HG02884 (cell line): ENCODE measurements at regions not wholly inside any gene's neighbourhood (a gene's known extent, or its start where the extent isn't known, plus 50 kb on each side); places are given as distances from the start of the nearest gene placed in this dataset.
"Not testable (repeated sequence)": the region's sequence is repeated elsewhere in the genome, so short reads cannot be mapped to it uniquely, and the experiment has no call there.

Source experiments
- ATAC-seq: cut with Tn5 transposase; IDR thresholded peaks from one replicate; pipeline ENCODE4 v1.9.1; 2021; ENCODE audit warnings: mild to moderate bottlenecking, moderate library complexity; ENCODE audit not compliant: unreplicated experiment

DNA sequence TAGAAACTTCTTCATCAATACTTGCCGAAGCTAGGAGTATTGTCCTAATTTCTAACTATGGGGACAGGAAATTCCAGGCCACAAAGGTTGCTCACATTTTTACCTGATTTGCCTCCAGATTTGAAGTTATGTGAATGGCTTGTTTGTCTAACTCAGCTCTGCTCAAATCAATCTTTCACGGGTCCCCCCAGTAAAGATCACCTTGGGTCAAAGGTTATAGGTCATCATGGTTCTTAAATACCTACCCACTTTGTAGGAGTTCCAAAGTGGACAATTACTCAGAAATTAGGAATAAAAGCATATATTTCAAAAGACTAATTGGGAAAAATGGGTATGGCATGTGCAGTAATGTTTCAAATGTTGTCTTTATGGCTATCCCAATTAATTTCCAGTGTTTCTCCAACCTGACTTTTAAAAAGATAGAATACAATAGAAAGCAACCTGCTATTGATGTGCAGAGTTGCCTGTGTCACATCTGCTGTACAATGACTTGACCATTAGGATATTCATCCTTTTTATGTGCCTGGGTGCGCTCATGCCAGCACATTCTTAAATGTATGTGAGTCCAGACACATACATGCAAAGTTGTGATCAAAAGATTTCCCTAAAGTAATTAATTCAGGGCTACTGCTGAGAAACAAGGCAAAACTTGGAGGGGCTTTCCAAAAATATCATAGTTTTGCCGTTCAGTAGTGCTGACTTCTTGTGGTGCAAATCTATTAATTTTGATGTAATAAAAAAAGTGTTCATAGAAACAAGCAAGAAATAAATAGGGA lies 126.1 kb downstream of the MYCN start:
- ATAC-seq, result no peak

DNA sequence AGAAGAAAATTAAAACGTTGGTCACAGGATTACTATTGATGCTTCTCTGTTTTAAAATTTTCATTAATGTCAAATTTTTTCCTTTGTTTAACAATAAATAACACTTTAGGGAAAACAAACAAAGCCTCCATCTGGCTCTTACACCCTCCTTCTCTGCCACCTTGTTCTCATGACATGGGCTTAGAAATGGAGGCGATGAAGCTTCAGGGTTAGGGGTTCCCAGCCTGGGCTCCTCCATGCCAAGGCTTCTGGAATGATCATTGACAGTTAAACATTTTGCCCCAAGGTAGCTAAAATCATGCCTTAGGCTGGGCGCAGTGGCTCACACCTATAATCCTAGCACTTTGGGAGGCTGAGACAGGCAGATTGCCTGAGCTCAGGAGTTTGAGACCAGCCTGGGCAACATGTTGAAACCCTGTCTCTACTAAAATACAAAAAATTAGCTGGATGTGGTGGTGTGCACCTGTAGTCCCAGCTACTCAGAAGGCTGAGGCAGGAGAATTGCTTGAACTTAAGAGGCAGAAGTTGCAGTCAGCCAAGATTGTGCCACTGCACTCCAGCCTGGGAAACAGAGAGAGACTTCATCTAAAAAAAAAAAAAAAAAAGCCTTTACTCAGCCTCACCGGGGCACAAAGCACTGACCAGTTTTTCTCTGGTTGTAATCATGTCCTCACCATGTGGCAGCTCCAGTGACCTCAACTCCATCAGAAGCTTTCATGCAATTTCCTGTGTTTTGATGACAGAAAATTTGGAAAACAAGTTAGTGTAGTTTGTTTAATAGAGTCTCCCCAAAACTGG lies 125.1 kb downstream of the MYCN start:
- ATAC-seq, result not testable (repeated sequence)

GRCh38 chr2:16064745-16065144 lies 124.4 kb downstream of the MYCN start:
- no peak for ATAC-seq

GRCh38 chr2:16063955-16064633 lies 123.7 kb downstream of the MYCN start:
- ATAC-seq, result no peak

- ATAC-seq, result no peak
Measured at GRCh38 chr2:16063251-16063850, 123.0 kb downstream of the MYCN start.

- ATAC-seq, result no peak
Measured at GRCh38 chr2:16062471-16063250, 122.3 kb downstream of the MYCN start.

- no peak for ATAC-seq
Measured at GRCh38 chr2:16061441-16062217, 121.3 kb downstream of the MYCN start.

- ATAC-seq, result no peak
Measured at GRCh38 chr2:16060936-16061338, 120.6 kb downstream of the MYCN start.

DNA sequence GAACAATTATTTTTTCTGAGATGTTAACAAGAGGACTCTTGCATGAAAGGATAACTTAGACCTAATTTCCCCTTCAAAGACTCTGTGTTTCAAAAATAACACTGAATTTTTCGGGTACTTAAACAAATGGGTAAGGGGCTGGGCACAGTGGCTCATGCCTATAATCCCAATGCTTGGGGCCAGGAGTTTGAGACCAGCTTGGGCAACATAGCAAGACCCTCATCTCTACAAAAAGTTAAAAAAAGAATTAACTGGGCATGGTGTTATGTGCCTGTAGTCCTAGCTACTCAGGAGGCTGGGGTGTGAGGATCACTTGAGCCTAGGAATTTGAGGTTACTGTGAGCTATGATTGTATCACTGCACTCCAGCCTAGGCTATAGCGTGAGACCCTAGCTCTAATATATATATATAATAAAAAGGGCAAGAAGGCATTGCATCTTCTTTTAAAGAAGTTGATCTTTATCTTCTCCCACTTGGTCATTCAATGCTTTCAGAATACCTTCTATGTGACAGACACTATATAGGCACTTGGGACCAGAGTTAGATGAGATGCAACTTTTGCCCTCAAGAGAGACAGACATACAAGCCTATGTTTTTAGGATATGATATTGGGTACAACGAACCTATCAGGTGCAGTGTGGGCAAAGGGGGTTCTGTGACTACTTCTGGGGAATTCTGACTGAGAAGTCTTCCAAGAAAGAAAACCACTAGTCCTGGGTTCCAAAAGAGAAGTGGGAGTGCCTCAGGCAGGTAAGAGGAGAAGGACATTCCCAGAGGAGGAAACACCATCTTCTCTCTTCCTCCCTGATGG lies 120.0 kb downstream of the MYCN start:
- no peak for ATAC-seq

DNA sequence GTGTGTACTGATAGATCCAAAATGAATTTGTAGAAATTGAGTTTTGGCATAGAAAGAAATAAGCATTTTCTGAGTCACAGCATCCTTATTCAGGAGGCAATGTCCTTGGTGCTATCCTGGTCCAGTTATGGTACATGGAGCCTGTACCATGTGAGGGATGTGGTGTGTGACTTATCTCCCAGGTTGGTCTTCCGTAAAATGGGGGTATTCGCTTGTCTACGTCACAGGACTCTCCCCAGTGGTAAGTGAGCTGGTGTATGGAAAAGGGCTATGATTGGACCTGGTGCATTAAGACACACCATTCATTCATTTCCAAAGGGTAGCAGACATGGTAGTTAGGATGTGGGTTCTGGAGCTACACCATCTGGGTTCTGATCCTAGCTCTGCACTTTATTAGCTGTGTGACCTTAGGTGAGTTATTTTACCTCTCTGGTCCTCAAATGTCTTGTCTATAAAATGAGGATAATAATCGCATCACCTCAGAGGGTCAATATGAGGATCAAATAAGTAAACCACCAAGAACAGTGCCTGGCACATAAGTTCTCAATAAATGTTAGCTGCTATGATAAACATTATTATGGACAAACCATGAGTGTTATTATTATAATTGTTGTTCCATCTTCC lies 119.2 kb downstream of the MYCN start:
- ATAC-seq, result no peak

GRCh38 chr2:16058747-16059358 lies 118.5 kb downstream of the MYCN start:
- no peak for ATAC-seq

DNA sequence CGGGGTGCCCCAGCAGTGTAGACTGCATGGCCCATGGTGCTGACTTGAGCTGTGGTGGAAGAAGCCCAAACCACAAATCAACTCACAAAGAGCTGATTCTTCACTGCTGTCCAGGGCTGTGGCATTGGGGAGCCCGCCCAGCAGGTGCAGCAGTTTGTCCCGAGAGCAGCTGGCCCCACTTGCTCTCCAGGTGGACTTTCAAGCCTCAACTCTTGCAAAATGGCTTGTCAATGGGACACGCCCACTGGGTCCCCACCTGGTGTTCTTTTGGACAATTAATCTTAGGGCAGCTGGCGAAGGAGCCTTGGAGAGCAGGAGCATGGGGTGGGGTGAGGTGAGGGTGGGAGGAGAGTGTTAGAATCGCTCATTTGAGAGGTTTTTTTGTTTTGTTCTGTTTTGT lies 117.9 kb downstream of the MYCN start:
- no peak for ATAC-seq

DNA sequence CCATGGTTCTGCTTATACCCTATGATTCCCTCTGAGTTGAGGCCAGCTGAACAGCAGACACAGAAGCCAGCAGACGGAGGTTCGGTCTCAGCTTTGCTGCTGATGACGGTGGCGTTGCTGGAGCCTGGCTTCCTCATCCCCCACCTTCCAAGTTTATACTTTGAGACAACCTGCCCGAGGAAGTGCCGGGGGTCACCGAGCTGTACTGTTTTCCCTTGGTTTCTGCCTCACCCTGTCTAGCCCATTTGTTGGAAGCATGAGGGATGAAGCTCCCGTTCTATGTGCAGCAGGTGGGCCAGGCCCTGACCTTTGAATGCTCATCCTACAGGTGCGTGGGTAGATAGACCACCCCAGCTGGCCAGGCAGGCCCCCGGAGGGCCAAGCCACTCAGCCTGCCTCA lies 117.3 kb downstream of the MYCN start:
- ATAC-seq, result no peak

DNA sequence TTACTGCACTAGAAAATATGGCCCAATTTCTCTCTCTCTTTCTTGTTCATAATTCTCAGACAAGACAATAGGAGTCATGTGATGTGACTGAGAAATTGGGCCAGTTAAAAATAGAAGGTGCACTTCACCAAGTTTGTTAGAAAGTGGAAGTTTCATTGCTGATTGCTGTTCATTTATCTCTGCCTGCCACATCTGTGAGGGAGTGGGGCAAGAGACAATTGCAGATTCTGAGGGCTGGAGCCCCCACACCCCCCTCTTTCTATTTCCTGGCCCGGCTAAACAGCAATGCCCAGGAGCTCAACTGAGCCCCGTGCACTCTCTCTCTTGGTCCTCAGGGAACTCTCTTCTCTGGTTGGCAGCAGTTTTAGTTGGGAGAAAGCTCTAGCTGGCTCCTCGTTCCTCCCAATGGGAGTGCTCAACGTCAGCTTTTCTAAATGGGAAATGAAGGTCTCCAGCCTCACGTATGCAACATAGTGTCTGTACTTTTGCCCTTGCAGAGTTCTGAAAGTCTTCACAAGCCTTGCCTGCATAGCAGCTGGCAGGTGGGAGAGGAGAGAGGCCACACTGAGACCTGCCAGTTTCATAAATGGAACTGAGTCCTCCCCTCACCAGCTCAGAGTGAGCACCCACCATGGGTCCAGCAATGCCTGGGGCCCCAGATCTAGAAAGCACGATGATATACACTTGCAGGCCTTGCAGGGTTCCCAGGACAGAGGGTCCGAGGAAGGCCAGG lies 115.7 kb downstream of the MYCN start:
- peak; percentile 80 for ATAC-seq

- ATAC-seq, result no peak
Measured at GRCh38 chr2:16053437-16054257, 113.3 kb downstream of the MYCN start.

- not testable (repeated sequence) for ATAC-seq
Measured at GRCh38 chr2:16052571-16053052, 112.3 kb downstream of the MYCN start.
